GM21423 (cell line): ENCODE measurements at regions not wholly inside any gene's neighbourhood (a gene's known extent, or its start where the extent isn't known, plus 50 kb on each side); places are given as distances from the start of the nearest gene placed in this dataset.

Source experiments
- ATAC-seq: cut with Tn5 transposase; IDR thresholded peaks from one replicate; pipeline ENCODE4 v1.9.1; 2021; ENCODE audit warnings: mild to moderate bottlenecking, moderate library complexity; ENCODE audit not compliant: unreplicated experiment

- no peak for ATAC-seq
Observed at GRCh38 chr11:92423115-92424034, 198.8 kb downstream of the FAT3 start.

- ATAC-seq = no peak
Observed at GRCh38 chr11:92424281-92424680, 199.7 kb downstream of the FAT3 start.

GRCh38 chr11:92425127-92425526 is 200.5 kb downstream of the FAT3 start:
- ATAC-seq = no peak

- ATAC-seq = no peak
Observed at GRCh38 chr11:92432515-92432914, 207.9 kb downstream of the FAT3 start.

GRCh38 chr11:92436034-92436920 is 211.7 kb downstream of the FAT3 start:
- no peak for ATAC-seq

- ATAC-seq = no peak
Observed at GRCh38 chr11:92439133-92439532, 214.5 kb downstream of the FAT3 start.

- ATAC-seq = no peak
Observed at GRCh38 chr11:92440701-92441442, 216.3 kb downstream of the FAT3 start.

- no peak for ATAC-seq
Observed at GRCh38 chr11:92441443-92441726, 216.8 kb downstream of the FAT3 start.

GRCh38 chr11:92443199-92443598 is 218.6 kb downstream of the FAT3 start:
- ATAC-seq = no peak

GRCh38 chr11:92447586-92447985 is 223.0 kb downstream of the FAT3 start:
- ATAC-seq = no peak

- ATAC-seq = no peak
Observed at GRCh38 chr11:92449222-92449621, 224.6 kb downstream of the FAT3 start.

GRCh38 chr11:92449780-92450179 is 225.2 kb downstream of the FAT3 start:
- ATAC-seq = no peak

- no peak for ATAC-seq
Observed at GRCh38 chr11:92451063-92451462, 226.4 kb downstream of the FAT3 start.

GRCh38 chr11:92453055-92453454 is 228.4 kb downstream of the FAT3 start:
- ATAC-seq = no peak

GRCh38 chr11:92455210-92455790 is 230.7 kb downstream of the FAT3 start:
- no peak for ATAC-seq

GRCh38 chr11:92457250-92457649 is 232.6 kb downstream of the FAT3 start:
- no peak for ATAC-seq

- ATAC-seq = no peak
Observed at GRCh38 chr11:92458486-92458885, 233.9 kb downstream of the FAT3 start.

- no peak for ATAC-seq
Observed at GRCh38 chr11:92460213-92460612, 235.6 kb downstream of the FAT3 start.

- no peak for ATAC-seq
Observed at GRCh38 chr11:92461447-92461846, 236.8 kb downstream of the FAT3 start.

- no peak for ATAC-seq
Observed at GRCh38 chr11:92462821-92463220, 238.2 kb downstream of the FAT3 start.

- no peak for ATAC-seq
Observed at GRCh38 chr11:92464822-92465221, 240.2 kb downstream of the FAT3 start.
